Endothelial cell of umbilical vein (primary cell): ENCODE measurements at regions not wholly inside any gene's neighbourhood (a gene's known extent, or its start where the extent isn't known, plus 50 kb on each side); places are given as distances from the start of the nearest gene placed in this dataset.

ENCODE experiments used
- EZH2 ChIP-seq: IDR thresholded peaks from 2 replicates; pipeline ENCODE4 v1.6.1; 2012; ENCODE audit warnings: borderline replicate concordance, low read depth, mild to moderate bottlenecking, moderate library complexity, low read length, inconsistent platforms; ENCODE audit not compliant: severe bottlenecking
- GATA2 ChIP-seq: IDR thresholded peaks from 2 replicates; pipeline ENCODE4 v1.7.0; 2011; ENCODE audit warnings: low read depth, mild to moderate bottlenecking, moderate library complexity, mixed read lengths, low read length; ENCODE audit not compliant: insufficient read length, insufficient read depth
- MAX ChIP-seq: IDR thresholded peaks from 2 replicates; pipeline ENCODE4 v1.6.1; 2011; ENCODE audit not compliant: insufficient read depth, insufficient read length
- MYC ChIP-seq: IDR thresholded peaks from one replicate; pipeline ENCODE4 v1.6.1; 2011; ENCODE audit warnings: mild to moderate bottlenecking, low read depth, low read length
- POLR2A ChIP-seq: IDR thresholded peaks from 2 replicates; pipeline ENCODE4 v1.6.1; 2012; ENCODE audit warnings: low read depth, mild to moderate bottlenecking, control low read depth, low read length
- POLR2AphosphoS5 ChIP-seq: IDR thresholded peaks from 2 replicates; pipeline ENCODE4 v1.6.1; 2012; ENCODE audit warnings: low read depth, mild to moderate bottlenecking, control low read depth, low read length, moderate library complexity; ENCODE audit not compliant: insufficient read depth
- TF ChIP-seq, protein P1 (sequence below), 2 donors: IDR thresholded peaks; 1 replicate in 1 of 2; 2 replicates in 1 of 2; pipeline ENCODE4 v1.5.1; 2011; ENCODE audit warnings: low read length in 2 of 2, mild to moderate bottlenecking in 2 of 2, moderate library complexity in 2 of 2, control low read depth in 1 of 2, inconsistent platforms in 1 of 2, low read depth in 1 of 2; ENCODE audit not compliant: insufficient read depth in 1 of 2; ENCODE audit errors: extremely low read depth in 1 of 2

GRCh38 chr20:6305536-6305935 lies 182.7 kb upstream of the FERMT1 start:
- no peak for TF ChIP-seq POLR2A
- TF ChIP-seq, protein P1, sequence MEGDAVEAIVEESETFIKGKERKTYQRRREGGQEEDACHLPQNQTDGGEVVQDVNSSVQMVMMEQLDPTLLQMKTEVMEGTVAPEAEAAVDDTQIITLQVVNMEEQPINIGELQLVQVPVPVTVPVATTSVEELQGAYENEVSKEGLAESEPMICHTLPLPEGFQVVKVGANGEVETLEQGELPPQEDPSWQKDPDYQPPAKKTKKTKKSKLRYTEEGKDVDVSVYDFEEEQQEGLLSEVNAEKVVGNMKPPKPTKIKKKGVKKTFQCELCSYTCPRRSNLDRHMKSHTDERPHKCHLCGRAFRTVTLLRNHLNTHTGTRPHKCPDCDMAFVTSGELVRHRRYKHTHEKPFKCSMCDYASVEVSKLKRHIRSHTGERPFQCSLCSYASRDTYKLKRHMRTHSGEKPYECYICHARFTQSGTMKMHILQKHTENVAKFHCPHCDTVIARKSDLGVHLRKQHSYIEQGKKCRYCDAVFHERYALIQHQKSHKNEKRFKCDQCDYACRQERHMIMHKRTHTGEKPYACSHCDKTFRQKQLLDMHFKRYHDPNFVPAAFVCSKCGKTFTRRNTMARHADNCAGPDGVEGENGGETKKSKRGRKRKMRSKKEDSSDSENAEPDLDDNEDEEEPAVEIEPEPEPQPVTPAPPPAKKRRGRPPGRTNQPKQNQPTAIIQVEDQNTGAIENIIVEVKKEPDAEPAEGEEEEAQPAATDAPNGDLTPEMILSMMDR (IDR thresholded peaks at IDR 0.05; ENCODE audit: extremely low read depth in 1 of 2, insufficient read depth in 1 of 2, low read depth in 1 of 2, low read length in 2 of 2) = no peak
- TF ChIP-seq EZH2 = no peak
- no peak for TF ChIP-seq POLR2AphosphoS5
- TF ChIP-seq MAX = no peak
- no peak for TF ChIP-seq GATA2
- no peak for TF ChIP-seq MYC
